HG02981 (cell line): ENCODE measurements at regions not wholly inside any gene's neighbourhood (a gene's known extent, or its start where the extent isn't known, plus 50 kb on each side); places are given as distances from the start of the nearest gene placed in this dataset.
"Not testable (repeated sequence)": the region's sequence is repeated elsewhere in the genome, so short reads cannot be mapped to it uniquely, and the experiment has no call there.

Experiments used
- ATAC-seq: cut with Tn5 transposase; IDR thresholded peaks from one replicate; pipeline ENCODE4 v1.9.1; 2021; ENCODE audit warnings: mild to moderate bottlenecking, moderate library complexity; ENCODE audit not compliant: unreplicated experiment

DNA sequence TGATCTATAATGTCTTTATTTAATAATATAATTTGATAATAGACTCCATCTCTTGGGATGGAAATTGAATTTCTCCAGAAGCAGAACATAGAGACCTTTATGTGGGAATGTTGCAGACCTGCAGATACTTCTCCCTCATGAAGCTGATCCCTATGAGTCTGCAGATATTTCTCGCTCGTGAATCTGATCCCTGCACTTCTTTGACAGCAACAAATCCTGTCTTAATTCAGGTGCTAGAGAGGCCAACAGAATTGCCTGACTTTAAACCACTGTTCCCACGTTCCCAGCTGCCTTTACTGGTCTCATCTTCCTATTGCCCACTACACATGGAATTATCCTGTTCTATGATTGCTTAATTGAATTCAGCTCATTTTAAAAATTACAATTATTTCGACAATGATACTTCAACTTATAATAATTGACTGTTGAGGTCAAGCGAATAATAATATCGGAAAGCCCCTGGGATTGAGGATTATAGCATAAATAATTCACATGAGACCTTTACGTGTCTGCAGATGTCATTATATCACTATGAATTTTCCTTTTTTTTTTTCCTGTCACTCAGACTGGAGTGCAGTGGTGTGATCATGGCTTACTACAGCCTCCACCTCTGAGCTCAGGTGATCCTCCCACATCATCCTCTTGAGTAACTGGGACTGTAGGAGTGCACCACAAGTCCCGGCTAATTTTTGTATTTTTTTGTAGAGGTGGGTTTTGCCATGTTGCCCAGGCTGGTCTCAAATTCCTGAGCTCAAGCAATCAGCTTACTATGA lies 486.4 kb upstream of the ADARB2 start:
- no peak for ATAC-seq

DNA sequence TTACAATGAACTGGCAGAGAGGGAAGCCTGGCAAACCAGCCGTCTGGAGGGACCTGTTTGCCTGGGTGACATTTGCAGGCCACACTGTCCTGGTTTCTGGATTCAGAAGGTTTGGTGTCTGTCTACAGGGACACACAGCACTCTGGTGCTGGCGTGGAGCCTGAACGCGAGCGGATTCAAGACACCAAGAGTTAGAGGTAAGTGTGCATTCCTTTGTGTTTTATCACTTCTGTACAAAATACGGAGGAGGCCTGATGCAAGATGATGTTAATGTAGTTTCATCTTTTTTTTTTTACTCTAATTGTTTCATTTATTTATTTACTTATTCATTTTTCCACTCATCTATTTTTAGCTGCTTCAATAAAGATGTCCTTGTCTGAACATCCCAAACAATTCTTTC lies 485.3 kb upstream of the ADARB2 start:
- ATAC-seq = no peak

DNA sequence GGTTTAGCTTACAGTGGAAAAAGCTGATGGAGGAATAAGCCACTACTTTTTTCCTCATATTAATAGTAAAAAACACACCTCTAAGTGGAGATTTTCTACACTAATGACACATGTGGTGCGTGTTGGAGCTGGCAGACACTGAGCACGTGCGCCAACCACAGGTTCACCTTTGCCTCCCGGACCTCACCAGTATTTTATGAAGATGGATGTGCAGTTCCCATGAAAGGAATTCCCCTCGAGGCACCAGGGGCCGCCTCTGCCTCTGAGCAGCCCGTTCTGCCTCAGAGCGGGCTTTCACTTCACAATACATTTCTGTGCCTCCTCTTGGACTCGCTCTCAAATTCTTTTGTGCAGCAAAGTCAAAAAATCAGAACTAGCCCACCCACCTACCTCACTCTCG lies 477.5 kb upstream of the ADARB2 start:
- ATAC-seq = no peak

DNA sequence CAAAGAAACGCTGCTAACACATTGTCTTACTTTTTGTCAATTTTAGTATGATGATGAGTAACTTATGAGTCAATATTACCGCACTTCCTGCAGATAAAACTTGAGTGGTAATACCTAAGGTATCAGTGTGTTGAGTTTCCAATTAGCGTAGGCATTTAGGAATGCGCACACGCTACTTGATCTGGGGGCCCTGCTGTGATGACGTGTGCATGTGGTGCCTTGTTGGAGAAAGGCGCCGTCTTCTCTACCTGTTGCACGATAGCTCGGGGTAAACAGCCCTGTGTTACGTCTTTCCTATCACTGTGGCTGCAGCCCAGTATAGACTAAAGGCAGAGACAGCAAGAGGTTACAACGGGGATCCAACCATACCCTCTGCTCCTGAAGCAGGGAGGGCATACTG lies 476.8 kb upstream of the ADARB2 start:
- ATAC-seq = no peak

DNA sequence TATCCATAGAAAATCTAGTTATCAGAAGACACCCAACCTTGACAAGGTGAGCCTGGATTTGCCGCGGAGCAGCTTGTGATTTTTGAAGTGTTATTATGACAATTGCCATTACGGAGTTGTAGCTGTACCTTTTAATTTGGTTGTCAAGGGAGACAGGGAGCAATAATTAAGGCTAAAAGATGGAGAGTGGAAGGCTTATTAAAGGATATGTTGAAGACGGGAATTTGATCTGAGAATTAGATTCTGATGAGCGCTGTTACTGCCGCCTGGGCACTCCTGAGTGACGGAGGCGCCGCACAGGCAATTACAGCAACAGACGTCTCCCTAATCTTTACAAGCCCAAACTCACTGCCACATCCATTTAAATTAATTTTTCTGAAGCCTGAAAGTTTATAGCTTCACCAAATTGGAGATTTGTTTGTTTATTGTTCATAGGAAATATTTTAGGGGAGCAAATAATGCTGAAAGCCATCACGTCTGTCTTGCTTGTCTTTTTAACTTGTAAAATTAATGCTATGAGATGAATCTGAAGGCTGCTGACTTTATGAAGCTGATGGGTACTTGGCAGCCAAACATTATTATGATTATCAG lies 475.0 kb upstream of the ADARB2 start:
- ATAC-seq = no peak

DNA sequence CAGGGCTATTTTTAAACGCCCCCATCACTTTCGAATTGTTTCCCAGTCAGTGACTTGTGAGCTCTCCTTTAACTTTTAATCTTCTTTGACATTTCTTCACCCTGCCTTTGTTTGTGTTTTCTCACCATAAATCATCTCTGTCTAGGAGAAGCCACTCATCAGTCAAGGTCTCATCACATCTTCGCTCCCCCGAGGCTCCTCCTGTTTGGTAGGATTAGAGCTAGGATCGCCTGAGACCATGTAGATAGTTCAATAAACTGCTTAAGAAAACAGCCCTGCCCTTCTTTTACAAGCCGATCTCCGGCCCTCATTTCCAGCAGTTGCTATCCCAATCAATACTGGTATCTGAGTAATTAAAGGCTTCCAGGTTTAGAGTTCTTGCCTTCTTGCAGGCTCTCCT lies 472.8 kb upstream of the ADARB2 start:
- no peak for ATAC-seq

DNA sequence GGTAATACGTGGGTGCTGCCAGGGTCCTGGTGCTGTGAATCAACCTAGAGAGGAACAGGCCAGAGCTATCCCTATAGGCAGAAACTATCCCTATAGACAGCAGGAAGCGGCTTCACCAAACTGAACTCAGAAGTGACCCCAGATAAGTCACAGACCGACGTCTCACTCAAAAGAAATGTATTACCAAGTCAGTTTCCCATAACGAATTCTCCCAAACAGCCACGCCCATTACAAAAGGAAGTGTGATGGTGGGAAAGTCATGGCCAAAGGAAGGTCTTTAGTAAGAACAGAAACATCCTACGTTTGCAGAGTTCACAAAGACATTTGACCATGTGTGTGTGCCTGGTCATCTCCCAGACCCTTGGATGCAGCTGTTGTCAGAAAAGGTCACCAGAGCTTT lies 470.8 kb upstream of the ADARB2 start:
- no peak for ATAC-seq

DNA sequence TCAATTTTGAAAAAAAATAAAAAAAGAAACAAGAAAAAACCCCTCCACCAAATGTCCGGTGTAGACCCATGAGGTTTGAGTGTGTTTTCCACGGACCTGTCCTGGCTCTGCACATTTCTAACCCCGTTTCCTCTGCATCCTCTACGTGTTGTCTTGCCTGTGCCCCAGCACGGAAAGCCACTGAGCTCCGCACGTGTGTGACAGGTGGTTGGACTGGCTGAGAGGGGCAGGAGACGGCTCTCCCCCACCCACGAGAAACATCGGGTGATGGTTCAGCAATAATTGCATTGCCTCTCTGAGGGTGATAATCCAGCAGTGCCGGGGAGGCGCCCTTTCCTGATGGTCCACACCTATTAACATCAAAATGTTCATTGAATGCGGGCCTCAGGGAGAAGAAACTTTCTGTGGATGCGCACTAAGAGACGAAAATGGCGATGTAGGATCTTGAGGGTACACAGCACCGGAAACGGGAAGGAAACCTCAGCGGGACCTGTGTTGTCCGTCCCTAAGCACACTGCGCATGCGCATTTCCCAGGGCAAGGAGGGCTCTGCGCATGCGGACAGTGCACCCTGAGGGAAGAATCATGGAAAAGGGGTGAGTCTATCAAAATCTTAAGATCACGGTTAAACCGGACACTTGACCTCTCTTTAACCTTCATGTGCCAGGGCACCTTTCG lies 470.1 kb upstream of the ADARB2 start:
- ATAC-seq = no peak

DNA sequence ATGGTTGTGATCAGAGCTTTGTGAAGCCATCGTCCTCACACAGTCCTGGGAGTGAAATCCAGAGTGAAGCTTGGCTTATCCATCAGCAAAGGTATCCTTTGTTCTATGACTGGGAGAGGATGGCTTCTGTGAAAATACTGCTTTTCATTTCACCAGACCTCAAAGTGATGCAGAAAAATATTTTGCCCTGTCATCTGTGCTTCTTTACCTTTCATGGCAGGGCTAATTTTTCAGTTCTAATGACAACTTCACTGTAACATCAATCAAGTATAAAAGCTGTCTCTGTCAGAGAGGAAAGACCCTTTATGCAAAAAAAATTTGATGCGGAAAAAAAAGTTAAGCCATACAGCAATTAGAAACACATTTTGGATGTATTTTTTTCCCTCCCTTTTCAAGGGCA lies 468.1 kb upstream of the ADARB2 start:
- ATAC-seq = no peak

DNA sequence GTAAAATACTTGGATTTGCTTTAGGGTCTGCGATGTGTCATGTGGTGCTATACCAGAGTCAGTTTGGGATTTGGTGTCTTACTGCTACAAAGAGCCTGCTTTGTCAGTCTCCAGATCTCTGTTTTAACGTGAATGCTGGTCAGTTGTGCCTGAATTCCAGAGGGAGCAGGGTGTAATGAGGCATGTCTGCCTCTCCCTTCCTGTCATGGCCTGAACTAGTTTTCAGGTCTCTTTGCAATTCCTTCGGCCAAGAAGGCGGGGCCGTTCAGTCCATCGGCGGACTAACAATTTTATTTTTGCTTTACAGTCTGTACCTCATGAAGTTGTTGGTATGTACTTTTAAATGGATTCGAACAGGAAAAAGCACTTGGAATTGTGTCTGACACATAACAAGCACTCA lies 465.1 kb upstream of the ADARB2 start:
- no peak for ATAC-seq

DNA sequence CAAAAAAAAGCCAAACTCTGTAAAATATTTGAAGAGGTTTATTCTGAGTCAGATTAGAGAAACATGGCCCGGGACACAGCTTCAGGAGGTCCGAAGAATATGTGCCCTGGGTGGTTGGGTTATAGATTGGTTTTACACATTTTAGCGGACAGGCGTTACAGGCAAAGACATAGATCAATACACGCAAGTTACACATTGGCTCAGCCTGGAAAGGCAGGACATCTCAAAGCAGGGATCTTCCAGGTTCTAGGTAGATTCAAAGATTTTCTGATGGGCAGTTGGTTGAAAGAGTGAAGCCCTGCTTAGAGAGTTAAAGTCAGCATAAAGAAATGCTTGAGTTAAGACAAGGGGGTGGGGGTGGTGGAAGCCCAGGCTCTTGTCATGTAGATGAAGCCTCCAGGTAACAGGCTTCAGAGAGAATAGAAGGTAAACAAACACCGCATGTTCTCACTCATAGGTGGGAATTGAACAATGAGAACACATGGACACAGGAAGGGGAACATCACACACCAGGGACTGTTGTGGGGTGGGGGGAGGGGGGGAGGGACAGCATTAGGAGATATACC lies 464.3 kb upstream of the ADARB2 start:
- ATAC-seq = no peak

DNA sequence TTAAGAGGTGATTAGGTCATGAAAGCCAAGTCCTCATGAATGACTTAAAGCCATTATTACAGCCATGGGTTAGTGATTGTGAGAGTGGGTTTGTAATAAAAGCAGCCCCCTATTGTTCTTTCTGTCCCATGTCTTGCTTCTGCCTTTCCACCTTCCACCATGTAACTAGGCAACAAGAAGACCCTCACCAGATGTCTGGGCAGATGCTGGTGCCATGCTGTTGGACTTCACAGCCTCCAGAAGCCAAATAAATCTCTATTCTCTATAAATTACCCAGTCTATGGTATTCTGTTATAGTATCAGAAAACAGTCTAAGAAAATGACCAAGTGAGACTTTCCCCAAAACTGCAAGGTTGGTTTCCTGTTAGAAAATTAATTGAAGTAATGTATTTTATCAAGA lies 460.3 kb upstream of the ADARB2 start:
- no peak for ATAC-seq

DNA sequence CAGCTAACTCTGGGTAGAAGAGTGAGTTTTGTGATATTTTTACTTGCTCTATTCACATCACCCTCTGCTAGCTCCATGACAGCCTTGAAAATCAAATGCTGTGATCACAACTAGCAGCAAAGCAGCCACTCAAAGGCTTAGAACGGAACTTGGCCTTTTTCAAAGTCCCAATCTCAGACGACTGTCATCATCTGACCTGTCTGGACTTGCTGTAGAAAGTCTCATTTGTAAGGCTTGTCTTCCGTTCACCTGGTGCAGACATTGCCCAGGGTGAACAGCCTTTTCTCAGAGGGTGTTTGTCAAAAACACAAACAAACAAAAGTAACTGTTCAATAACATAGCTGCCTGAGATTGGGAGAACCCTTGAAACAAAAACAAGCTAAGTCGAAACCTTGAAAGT lies 458.9 kb upstream of the ADARB2 start:
- no peak for ATAC-seq

DNA sequence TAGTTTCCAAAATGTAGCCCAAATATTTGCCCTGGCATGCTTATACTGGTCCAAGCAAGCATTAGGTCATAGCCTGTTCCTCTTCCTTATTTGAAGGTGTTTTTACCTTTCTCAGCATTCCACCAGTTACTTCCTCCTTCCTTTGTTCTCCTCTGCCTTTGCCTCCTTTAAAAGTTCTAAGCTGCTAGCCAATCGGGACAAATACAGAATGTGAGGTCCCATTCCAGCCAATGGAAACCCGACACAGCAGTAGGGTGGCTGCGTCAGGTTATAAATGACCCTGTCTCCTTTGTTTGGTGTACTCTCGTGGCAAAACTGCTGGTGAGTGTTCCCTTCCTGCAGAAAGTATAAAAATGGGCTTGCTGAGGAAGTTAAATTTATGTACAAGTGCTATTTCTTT lies 452.0 kb upstream of the ADARB2 start:
- not testable (repeated sequence) for ATAC-seq

DNA sequence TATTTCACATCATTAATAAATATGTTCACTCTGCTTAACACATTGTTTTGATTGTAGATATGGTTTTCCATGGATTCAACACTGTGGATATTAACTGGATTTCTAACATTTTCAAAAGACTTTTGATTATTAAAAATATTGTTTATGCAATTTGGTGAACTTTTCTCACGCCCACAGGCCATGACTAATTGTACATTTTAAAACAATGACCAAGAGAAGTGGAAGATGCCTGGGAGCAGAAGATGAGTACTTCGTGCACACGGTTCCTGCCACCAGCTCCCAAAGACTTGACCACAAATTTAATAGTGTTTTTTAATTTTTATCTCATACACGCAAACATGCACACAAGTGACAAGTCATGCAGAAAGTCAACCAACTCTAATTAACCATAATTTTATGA lies 451.0 kb upstream of the ADARB2 start:
- ATAC-seq = no peak

DNA sequence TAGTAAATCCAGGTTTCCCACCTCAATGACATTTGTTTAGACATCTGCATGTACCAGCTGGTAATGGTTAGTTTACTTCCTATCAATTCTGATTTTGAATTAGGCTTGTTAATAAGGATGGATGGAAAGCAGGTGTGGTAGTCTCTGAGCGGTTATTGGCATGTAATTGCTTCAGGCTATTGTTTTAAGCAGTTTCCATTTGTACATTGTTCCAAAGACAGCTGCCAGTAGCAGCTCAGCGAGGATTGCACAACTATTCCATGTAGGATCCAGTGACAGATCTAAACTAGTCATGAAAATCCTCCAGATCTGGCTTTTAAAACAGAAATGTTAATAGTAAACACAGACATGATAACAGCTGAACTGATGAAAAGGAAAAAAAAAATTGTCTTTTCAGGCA lies 436.0 kb upstream of the ADARB2 start:
- ATAC-seq = no peak

DNA sequence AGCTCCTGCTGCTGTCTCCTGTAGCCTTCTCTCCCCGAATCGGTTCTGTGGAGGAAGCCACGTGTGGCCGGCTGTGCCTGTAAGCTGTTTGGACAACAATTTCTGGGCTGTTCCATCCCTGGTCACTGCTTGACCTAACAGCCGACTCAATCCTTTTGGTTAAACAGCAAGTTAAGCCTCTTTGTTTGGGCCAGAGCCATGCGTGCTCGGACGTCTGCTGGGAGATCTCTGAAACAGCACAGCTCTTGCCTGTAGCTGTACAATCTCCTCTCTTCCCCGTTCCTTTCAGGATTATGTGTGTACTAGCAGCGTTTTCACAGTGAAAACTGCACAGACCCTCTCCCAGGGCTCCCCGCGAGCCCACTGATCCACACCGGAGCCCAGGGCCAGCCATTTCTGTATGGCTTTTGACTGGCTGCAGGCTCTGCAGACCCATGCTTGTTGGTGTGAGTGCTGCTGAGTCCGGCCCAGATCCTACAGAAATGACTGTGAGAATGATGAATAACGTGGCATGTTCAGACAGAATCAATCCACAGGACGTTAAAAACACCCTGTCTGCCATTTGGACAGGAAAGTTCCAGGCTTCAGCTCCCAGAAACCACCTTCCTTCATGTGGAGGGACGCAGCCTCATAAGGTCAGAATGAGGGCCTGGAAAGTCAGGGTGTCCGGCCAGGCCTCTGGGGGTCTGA lies 428.6 kb upstream of the ADARB2 start:
- ATAC-seq = no peak

DNA sequence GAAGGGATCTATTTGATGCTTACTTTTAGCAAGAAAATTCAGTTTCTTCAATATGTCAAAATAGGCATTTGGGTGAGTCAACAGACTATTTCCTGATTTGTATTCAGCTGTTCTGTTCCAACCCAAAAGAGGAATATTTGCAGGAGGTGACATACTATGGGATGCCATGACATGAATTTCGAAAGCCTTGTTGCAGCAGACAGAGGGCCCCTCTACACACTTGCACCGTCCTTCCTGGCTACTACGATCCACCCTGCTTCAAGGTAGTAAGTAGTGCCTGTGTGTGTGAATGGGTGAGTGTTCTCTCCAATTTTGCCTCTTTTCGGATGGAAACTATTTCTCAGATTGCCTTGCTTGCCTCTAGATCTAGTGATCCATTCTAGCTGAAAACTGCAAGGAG lies 413.0 kb upstream of the ADARB2 start:
- no peak for ATAC-seq

DNA sequence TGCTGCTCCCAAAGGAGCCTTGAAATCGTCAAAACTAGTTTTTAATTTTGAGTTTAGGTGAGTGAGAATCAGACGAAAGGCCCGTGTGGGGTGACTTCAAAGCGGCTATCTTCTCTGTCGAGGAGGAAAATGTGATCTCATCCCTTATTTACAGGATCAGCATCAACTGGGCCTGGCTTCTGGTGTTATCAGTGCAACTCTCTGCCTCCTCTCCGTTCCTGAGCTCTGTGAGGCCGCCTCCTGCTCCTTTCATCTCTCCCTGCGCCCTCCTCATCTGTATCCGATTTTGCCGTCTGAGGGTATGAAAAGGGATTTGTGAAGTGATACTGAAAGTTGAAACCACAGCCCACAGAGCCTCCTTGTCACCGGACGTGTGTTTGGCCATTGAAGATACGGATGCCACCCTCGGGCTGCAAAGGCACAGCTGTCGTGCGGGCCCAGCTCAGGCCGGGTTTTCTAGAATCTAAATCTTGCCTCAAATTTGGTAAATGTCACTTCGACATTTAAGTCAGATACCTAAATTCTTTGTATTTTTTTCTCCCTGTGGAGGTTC lies 408.7 kb upstream of the ADARB2 start:
- ATAC-seq = no peak

DNA sequence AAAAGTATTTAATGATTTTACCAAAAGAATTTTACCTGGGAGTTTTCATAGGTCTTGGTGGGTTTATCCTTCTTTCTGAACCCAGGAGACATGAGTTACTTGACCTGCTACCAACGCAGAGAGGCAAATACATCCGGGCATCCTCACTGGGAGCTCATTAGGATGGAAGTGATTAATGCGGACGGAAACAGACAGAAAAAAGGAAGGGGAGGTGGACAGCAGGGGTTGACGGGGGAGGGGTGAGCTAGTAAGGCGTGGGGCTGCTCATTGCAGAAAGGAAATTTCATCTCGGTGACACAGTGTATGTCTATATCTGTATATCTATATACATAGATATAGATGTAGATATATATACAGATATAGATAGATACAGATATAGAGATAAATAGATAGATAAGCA lies 408.2 kb upstream of the ADARB2 start:
- ATAC-seq = no peak

DNA sequence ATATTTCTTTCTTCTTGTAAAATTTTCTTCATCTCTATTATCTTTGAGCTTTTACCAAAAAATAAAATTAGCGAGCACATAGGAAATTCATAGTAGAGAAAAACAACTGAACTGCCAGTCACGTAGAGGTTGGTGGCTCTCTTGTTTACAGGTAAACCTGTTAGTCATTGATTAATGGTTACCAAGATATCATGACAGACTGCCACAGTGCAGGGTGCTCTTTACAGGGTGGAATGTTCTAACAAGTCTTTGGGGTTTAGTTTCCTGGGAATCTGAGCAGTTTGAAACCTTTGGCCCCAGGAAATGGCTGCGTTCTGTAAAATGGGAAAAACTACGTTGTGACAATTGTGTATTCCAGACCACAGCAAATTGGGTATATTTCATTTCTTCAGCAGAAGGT lies 407.3 kb upstream of the ADARB2 start:
- ATAC-seq = no peak
